Lower lobe of right lung (tissue), 2 donors: ENCODE measurements at regions not wholly inside any gene's neighbourhood (a gene's known extent, or its start where the extent isn't known, plus 50 kb on each side); places are given as distances from the start of the nearest gene placed in this dataset.
"Not testable (repeated sequence)": the region's sequence is repeated elsewhere in the genome, so short reads cannot be mapped to it uniquely, and the experiment has no call there.

ENCODE experiments used
- ATAC-seq, 2 donors: fragments of 200-7000 bp; cut with Tn5 transposase; one replicate each; pipeline ENCODE4 v1.9.1; 2020 to 2022; ENCODE audit warnings: mild to moderate bottlenecking in 2 of 2, moderate library complexity in 2 of 2
- DNase-seq: peaks from one replicate; pipeline ENCODE4 v3.0.0-alpha.2; 2020
- H3K27ac ChIP-seq: fragments of 200-600 bp; one replicate; pipeline ENCODE4 v1.8.0; 2022
- H3K27me3 ChIP-seq: fragments of 200-600 bp; one replicate; pipeline ENCODE4 v1.8.0; 2022; ENCODE audit warnings: low read depth
- H3K36me3 ChIP-seq: fragments of 200-600 bp; one replicate; pipeline ENCODE4 v1.8.0; 2022; ENCODE audit warnings: mild to moderate bottlenecking
- H3K4me1 ChIP-seq: fragments of 200-600 bp; one replicate; pipeline ENCODE4 v1.8.0; 2022
- H3K4me3 ChIP-seq: fragments of 200-600 bp; one replicate; pipeline ENCODE4 v1.8.0; 2022; ENCODE audit warnings: mild to moderate bottlenecking
- H3K9me3 ChIP-seq: fragments of 200-600 bp; one replicate; pipeline ENCODE4 v1.8.0; 2022
- intact Hi-C: fragments of 100-400 bp; cut with DNase I; formaldehyde crosslinking; loops from one replicate; pipeline ENCODE4 v1.11.0; 2022
- donor health status: DM: no; HTN: yes; CAD: no; lungs with severe emphysema.

GRCh38 chr16:16448423-16448822, 69.5 kb downstream of the NPIPA7 start:
- H3K4me1 ChIP-seq, H3K27me3 ChIP-seq, intact Hi-C loops, H3K9me3 ChIP-seq, H3K4me3 ChIP-seq, H3K27ac ChIP-seq, H3K36me3 ChIP-seq, ATAC-seq, DNase-seq: not testable (repeated sequence)

DNA sequence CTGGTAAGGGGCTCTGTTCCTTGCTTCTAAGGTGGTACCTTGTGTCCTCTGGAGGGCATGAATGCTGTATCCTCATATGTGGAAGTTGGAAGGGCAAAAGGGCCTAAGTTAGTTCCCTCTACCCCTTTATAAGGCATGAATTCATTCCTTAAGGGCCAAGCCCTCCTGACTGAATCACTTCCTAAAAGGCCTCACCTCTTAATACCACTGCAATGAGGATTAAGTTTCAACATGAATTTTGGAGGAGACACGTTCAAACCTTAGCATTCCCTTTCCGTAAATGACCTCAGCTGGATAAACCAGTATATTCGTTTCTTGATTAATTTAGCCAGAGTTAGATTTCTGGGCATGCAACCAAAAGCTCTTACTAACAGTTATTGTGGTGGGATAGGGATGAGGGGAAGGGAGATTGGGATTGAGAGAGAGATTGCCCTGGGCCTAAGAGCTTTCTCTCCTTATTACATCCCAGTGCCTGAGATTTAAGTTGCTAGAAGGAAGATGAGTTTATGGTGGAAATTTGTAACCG, 70.8 kb downstream of the NPIPA7 start:
- H3K36me3 ChIP-seq, H3K9me3 ChIP-seq, H3K4me3 ChIP-seq, H3K27me3 ChIP-seq, H3K27ac ChIP-seq, intact Hi-C loops, DNase-seq, ATAC-seq, H3K4me1 ChIP-seq: not testable (repeated sequence)

- H3K36me3 ChIP-seq, H3K27ac ChIP-seq, DNase-seq, H3K27me3 ChIP-seq, intact Hi-C loops, H3K4me1 ChIP-seq, H3K9me3 ChIP-seq, H3K4me3 ChIP-seq, ATAC-seq: not testable (repeated sequence)
Observed at GRCh38 chr16:16451721-16452410, 72.9 kb downstream of the NPIPA7 start.

GRCh38 chr16:16458579-16458978, 79.6 kb downstream of the NPIPA7 start:
- H3K27me3 ChIP-seq, H3K4me1 ChIP-seq, intact Hi-C loops, H3K4me3 ChIP-seq, ATAC-seq, H3K27ac ChIP-seq, H3K9me3 ChIP-seq, DNase-seq, H3K36me3 ChIP-seq: not testable (repeated sequence)

GRCh38 chr16:16463792-16464191, 84.9 kb downstream of the NPIPA7 start:
- H3K4me3 ChIP-seq, H3K27ac ChIP-seq, DNase-seq, H3K27me3 ChIP-seq, H3K36me3 ChIP-seq, ATAC-seq, H3K9me3 ChIP-seq, intact Hi-C loops, H3K4me1 ChIP-seq: not testable (repeated sequence)

DNA sequence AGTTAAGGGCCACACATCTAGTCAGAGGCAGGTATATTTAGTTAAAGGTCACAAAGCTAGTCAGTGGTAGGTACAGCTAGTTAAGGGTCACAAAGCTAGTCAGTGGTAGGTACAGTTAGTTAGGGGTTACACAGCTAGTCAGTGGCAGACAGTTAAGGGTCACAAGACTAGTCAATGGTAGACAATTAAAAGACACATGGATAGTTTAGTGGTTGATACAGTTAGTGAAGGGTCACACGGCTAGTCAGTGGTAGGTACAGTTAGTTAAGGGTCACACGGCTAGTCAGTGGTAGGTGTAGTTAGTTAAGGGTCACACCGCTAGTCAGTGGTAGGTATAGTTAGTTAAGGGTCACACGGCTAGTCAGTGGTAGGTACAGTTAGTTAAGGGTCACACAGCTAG, 110.0 kb downstream of the NPIPA7 start:
- H3K27ac ChIP-seq, ATAC-seq, intact Hi-C loops, H3K9me3 ChIP-seq, DNase-seq, H3K4me1 ChIP-seq, H3K4me3 ChIP-seq, H3K36me3 ChIP-seq, H3K27me3 ChIP-seq: not testable (repeated sequence)

DNA sequence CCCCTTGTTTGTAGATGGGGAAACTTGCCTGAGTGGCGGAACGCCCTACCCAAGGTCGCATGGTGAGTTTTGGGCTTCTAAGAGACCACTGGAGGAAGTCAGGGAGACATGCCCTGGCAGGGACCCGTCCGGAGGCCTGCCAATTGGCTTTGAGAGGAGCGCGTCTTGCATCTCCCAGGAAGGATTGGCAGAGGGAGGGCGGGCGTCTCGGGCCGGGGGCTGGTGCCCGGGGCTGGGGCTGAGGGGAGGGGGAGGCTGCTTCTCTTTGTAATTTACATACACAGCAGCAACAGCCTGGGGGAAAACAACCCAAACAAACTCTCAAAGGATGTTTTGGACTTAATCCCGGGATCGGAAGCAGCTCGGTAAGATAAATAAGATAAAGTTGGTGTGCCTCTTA, 110.5 kb downstream of the NPIPA7 start:
- H3K9me3 ChIP-seq, H3K4me1 ChIP-seq, ATAC-seq, H3K36me3 ChIP-seq, DNase-seq, H3K27me3 ChIP-seq, intact Hi-C loops, H3K27ac ChIP-seq, H3K4me3 ChIP-seq: not testable (repeated sequence)

DNA sequence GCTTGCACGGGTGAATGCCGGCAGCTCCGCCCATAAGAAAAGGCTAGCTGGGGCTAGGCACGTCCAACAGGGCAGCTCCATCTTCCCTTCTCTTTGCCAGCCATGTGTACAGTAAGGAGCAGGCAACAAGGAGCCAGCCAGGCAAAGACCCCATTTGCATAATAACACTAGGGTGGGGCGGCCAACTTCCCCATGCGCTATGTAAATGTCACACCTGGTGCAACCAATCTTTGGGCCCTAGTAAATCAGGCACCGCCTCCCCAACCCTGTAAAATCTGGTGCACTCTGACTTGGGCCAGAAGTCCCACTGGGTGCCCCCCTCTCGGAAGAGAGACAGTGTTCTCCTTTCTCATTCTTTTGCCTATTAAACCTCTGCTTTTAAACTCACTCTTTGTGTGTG, 115.2 kb downstream of the NPIPA7 start:
- ATAC-seq, H3K9me3 ChIP-seq, H3K4me3 ChIP-seq, H3K36me3 ChIP-seq, H3K27me3 ChIP-seq, H3K4me1 ChIP-seq, DNase-seq, H3K27ac ChIP-seq, intact Hi-C loops: not testable (repeated sequence)

DNA sequence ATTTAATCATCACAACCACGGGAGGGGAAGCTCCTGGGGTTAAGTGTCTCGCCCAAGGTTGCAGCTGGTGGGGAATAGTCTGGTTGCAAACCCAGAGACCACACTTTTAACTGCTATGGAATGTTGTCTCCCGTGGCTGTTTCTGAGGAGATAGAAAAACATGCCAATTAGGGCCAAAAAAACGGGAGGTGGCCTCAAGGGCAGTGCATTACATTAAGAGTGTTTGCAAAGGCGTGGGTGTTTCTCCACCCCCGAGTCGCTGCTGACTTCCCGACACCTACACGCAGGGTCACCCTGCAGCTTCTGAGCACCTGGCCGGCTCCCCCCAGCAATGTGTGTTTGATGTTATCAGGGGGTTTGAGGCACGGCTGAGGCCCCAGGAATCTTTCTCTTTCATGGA, 116.1 kb downstream of the NPIPA7 start:
- ATAC-seq, H3K27me3 ChIP-seq, H3K27ac ChIP-seq, H3K36me3 ChIP-seq, H3K9me3 ChIP-seq, intact Hi-C loops, H3K4me1 ChIP-seq, H3K4me3 ChIP-seq, DNase-seq: not testable (repeated sequence)

- DNase-seq, H3K27ac ChIP-seq, H3K4me3 ChIP-seq, ATAC-seq, H3K4me1 ChIP-seq, H3K36me3 ChIP-seq, intact Hi-C loops, H3K27me3 ChIP-seq, H3K9me3 ChIP-seq: not testable (repeated sequence)
Observed at GRCh38 chr16:16499875-16500274, 120.9 kb downstream of the NPIPA7 start.

DNA sequence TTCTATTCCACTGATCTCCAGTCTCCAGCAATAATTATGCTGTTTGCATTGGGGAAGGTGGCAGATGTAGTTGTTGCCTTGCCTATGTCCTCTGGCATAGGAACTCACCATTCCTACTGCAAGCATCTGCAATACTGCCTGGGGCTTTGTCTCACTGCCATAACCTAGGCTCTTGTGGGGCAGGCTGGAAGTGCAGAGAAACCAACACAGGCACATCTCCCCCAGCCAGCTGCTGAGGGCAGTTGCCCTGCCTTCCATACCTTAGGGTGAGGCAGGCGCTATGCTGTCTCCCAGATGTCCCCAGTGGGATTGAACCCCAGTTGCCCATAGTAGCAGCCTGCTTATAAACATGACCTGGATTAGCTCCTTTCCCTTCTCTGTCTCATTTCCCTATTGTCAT, 128.1 kb downstream of the NPIPA7 start:
- intact Hi-C loops, H3K27ac ChIP-seq, H3K36me3 ChIP-seq, H3K9me3 ChIP-seq, H3K4me1 ChIP-seq, H3K4me3 ChIP-seq, H3K27me3 ChIP-seq, DNase-seq, ATAC-seq: not testable (repeated sequence)

GRCh38 chr16:16508344-16508743, 129.4 kb downstream of the NPIPA7 start:
- H3K9me3 ChIP-seq, H3K27me3 ChIP-seq, DNase-seq, intact Hi-C loops, H3K4me1 ChIP-seq, H3K27ac ChIP-seq, ATAC-seq, H3K36me3 ChIP-seq, H3K4me3 ChIP-seq: not testable (repeated sequence)

DNA sequence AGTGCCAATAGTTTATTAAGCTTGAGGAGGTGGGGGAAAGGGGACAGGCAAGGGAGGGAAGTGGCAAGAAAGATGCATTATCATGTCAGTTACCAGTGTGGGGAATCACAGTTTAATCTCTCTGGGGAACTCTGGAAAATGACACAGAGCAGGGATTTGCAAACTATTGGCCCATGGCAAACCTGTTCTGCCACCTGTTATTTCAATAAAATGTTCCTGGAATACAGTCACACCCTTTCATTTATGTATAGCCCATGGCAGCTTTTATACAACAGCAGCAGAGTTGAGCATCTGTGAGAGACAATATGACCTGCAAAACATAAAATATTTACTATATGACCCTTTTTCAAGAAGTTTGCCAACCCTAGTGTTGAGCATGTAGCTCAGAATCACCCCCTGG, 140.5 kb downstream of the NPIPA7 start:
- DNase-seq, H3K9me3 ChIP-seq, intact Hi-C loops, ATAC-seq, H3K27ac ChIP-seq, H3K27me3 ChIP-seq, H3K4me3 ChIP-seq, H3K4me1 ChIP-seq, H3K36me3 ChIP-seq: not testable (repeated sequence)

DNA sequence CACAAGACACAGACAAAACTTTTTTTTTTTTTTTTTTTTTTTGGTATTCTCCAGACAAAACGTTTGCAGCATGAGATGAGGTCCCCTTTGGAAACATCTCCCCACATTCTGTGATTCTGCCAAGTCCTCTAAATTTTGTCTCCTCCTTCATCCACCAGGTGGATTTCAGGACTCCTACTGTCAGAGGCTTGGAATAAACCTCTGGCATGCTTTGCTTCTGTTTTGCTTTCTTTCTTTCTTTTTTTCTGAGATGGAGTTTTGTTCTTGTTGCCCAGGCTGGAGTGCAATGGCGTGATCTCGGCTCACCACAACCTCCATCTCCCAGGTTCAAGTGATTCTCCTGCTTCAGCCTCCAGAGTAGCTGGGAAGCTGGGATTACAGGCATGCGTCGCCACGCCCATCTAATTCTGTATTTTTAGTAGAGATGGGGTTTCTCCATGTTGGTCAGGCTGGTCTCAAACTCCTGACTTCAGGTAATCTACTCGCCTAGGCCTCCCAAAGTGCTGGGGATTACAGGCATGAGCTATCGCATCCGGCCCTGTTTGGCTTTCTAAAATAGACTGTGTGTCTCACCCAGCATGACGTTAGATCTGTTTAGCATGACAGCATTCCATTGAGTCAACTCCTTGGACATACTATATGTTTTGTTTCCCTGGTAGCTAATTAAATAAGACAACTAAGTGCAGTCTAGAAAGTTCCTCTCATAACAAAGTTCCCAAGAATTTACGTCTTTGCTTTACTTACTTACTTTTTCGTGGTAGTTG, 142.5 kb downstream of the NPIPA7 start:
- H3K36me3 ChIP-seq, ATAC-seq, H3K9me3 ChIP-seq, H3K4me3 ChIP-seq, H3K4me1 ChIP-seq, H3K27ac ChIP-seq, intact Hi-C loops, H3K27me3 ChIP-seq, DNase-seq: not testable (repeated sequence)
